ENCODE measurements at regions not wholly inside any gene's neighbourhood (a gene's known extent, or its start where the extent isn't known, plus 50 kb on each side); places are given as distances from the start of the nearest gene placed in this dataset.

- ChIA-PET POLR2A (no interaction called here), CTCF (interaction anchor here (0.7 kb wide), 1 partner anchor 296 kb away, joined by 3 read pairs; no protein-coding TSS in a partner anchor)
- H3K9me3 Mint-ChIP-seq (ENCODE audit: unreplicated experiment) = no peaks in the 10 kb centered on the region
- no peak overlapping the region for H3K27ac Mint-ChIP-seq (ENCODE audit: unreplicated experiment)
- H3K4me3 ChIP-seq (ENCODE audit: low read depth, low read length) = no peak overlapping the region
- H3K4me3 Mint-ChIP-seq (ENCODE audit: unreplicated experiment) = no peak overlapping the region
- BruUV-seq (replicated peaks) = no TSS peak
- no peaks in the 10 kb centered on the region for H3K36me3 ChIP-seq (ENCODE audit: control insufficient read depth, insufficient read depth, low read length)
- 0 out of 2 replicates have a peak, but pooled peaks cover 11% of the 10 kb centered on the region for H3K4me1 ChIP-seq
- TF ChIP-seq, protein P1, sequence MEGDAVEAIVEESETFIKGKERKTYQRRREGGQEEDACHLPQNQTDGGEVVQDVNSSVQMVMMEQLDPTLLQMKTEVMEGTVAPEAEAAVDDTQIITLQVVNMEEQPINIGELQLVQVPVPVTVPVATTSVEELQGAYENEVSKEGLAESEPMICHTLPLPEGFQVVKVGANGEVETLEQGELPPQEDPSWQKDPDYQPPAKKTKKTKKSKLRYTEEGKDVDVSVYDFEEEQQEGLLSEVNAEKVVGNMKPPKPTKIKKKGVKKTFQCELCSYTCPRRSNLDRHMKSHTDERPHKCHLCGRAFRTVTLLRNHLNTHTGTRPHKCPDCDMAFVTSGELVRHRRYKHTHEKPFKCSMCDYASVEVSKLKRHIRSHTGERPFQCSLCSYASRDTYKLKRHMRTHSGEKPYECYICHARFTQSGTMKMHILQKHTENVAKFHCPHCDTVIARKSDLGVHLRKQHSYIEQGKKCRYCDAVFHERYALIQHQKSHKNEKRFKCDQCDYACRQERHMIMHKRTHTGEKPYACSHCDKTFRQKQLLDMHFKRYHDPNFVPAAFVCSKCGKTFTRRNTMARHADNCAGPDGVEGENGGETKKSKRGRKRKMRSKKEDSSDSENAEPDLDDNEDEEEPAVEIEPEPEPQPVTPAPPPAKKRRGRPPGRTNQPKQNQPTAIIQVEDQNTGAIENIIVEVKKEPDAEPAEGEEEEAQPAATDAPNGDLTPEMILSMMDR (IDR thresholded peaks at IDR 0.05; ENCODE audit: insufficient read depth in 1 of 2, low read depth in 1 of 2, low read length in 1 of 2, severe bottlenecking in 1 of 2, unreplicated experiment in 1 of 2) = no peak
- intact Hi-C loops (cut with micrococcal nuclease; ENCODE audit: unreplicated experiment) = no loop called here
- H3K27me3 Mint-ChIP-seq (ENCODE audit: insufficient read depth, unreplicated experiment) = no peaks in the 10 kb centered on the region
- no peaks in the 10 kb centered on the region for H3K9me3 ChIP-seq
- peaks cover 13% of the 10 kb centered on the region for H3K4me1 Mint-ChIP-seq (ENCODE audit: low read depth, unreplicated experiment)
- no peaks in the 10 kb centered on the region for H3K36me3 Mint-ChIP-seq (ENCODE audit: insufficient read depth, unreplicated experiment)
- DNase-seq = no peak
- H3K27me3 ChIP-seq (replicated peaks; ENCODE audit: control insufficient read depth, insufficient read depth, low read length) = no peaks in the 10 kb centered on the region
These were observed 142.1 kb downstream of the FAM124B start for GRCh38 chr2:224259831-224260230.

GRCh38 chr2:224258059-224258458 is 143.8 kb downstream of the FAM124B start:
- intact Hi-C loops (cut with micrococcal nuclease; ENCODE audit: unreplicated experiment) = no loop called here
- Histone ChIP-seq H3K4me1 (0 out of 2 replicates have a peak, but pooled peaks cover under 1% of the 10 kb centered on the region), H3K27me3 (replicated peaks; ENCODE audit: control insufficient read depth, insufficient read depth, low read length) (no peaks in the 10 kb centered on the region), H3K4me3 (ENCODE audit: low read depth, low read length) (no peak overlapping the region), H3K36me3 (ENCODE audit: control insufficient read depth, insufficient read depth, low read length) (no peaks in the 10 kb centered on the region), H3K9me3 (no peaks in the 10 kb centered on the region)
- H3K9me3 Mint-ChIP-seq (ENCODE audit: unreplicated experiment) = no peaks in the 10 kb centered on the region
- no peak for DNase-seq
- H3K27ac Mint-ChIP-seq (ENCODE audit: unreplicated experiment) = no peak overlapping the region
- H3K4me1 Mint-ChIP-seq (ENCODE audit: low read depth, unreplicated experiment) = peaks cover 9% of the 10 kb centered on the region
- BruUV-seq (replicated peaks) = no TSS peak
- no peak overlapping the region for H3K4me3 Mint-ChIP-seq (ENCODE audit: unreplicated experiment)
- CTCF ChIA-PET = no interaction called here
- POLR2A ChIA-PET = no interaction called here
- peaks cover 2% of the 10 kb centered on the region for H3K27me3 Mint-ChIP-seq (ENCODE audit: insufficient read depth, unreplicated experiment)
- H3K36me3 Mint-ChIP-seq (ENCODE audit: insufficient read depth, unreplicated experiment) = no peaks in the 10 kb centered on the region
- TF ChIP-seq, protein P1 (IDR thresholded peaks at IDR 0.05; ENCODE audit: insufficient read depth in 1 of 2, low read depth in 1 of 2, low read length in 1 of 2, severe bottlenecking in 1 of 2, unreplicated experiment in 1 of 2) = no peak

DNA sequence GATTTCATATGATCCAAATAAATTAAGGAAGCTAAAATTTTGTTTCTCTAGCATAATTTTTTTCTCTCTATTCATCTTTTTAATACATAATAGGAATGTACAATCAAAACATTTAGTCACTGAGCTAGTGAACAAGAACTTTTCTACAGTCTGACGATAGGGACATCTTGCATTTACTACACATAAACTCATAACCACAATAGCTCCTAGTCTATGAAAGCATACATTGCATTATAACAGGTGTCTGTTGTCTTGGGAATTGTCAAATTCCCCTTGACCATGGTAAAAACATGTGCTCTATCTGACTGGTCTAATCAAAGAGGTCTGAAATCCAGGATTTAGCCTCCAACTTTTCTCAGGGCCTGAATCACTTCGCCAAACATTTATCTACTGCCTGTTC is 144.8 kb downstream of the FAM124B start:
- ChIA-PET CTCF (no interaction called here), POLR2A (no interaction called here)
- no peaks in the 10 kb centered on the region for H3K9me3 ChIP-seq
- H3K4me3 ChIP-seq (ENCODE audit: low read depth, low read length) = no peak overlapping the region
- Mint-ChIP-seq H3K27ac (ENCODE audit: unreplicated experiment) (no peak overlapping the region), H3K4me3 (ENCODE audit: unreplicated experiment) (no peak overlapping the region), H3K27me3 (ENCODE audit: insufficient read depth, unreplicated experiment) (peaks cover 2% of the 10 kb centered on the region), H3K4me1 (ENCODE audit: low read depth, unreplicated experiment) (peaks cover 6% of the 10 kb centered on the region), H3K9me3 (ENCODE audit: unreplicated experiment) (no peaks in the 10 kb centered on the region), H3K36me3 (ENCODE audit: insufficient read depth, unreplicated experiment) (no peaks in the 10 kb centered on the region)
- no TSS peak for BruUV-seq (replicated peaks)
- intact Hi-C loops (cut with micrococcal nuclease; ENCODE audit: unreplicated experiment) = no loop called here
- TF ChIP-seq, protein P1 (IDR thresholded peaks at IDR 0.05; ENCODE audit: insufficient read depth in 1 of 2, low read depth in 1 of 2, low read length in 1 of 2, severe bottlenecking in 1 of 2, unreplicated experiment in 1 of 2) = no peak
- DNase-seq = no peak
- H3K4me1 ChIP-seq = no peaks in the 10 kb centered on the region
- no peaks in the 10 kb centered on the region for H3K27me3 ChIP-seq (replicated peaks; ENCODE audit: control insufficient read depth, insufficient read depth, low read length)
- H3K36me3 ChIP-seq (ENCODE audit: control insufficient read depth, insufficient read depth, low read length) = no peaks in the 10 kb centered on the region

All from Caco-2 (cell line).